GM18519 (cell line): ENCODE measurements at regions not wholly inside any gene's neighbourhood (a gene's known extent, or its start where the extent isn't known, plus 50 kb on each side); places are given as distances from the start of the nearest gene placed in this dataset.

Experiments used
- ATAC-seq: cut with Tn5 transposase; IDR thresholded peaks from one replicate; pipeline ENCODE4 v1.9.1; 2021; ENCODE audit warnings: mild to moderate bottlenecking, moderate library complexity; ENCODE audit not compliant: unreplicated experiment, low FRiP score

GRCh38 chr3:68067314-68067713 is 412.9 kb upstream of the SUCLG2 start:
- no peak for ATAC-seq

- ATAC-seq = no peak
Observed at GRCh38 chr3:68062926-68063325, 408.5 kb upstream of the SUCLG2 start.

GRCh38 chr3:68060910-68061309 is 406.5 kb upstream of the SUCLG2 start:
- no peak for ATAC-seq

GRCh38 chr3:68060191-68060590 is 405.8 kb upstream of the SUCLG2 start:
- no peak for ATAC-seq

- no peak for ATAC-seq
Observed at GRCh38 chr3:68059628-68060152, 405.3 kb upstream of the SUCLG2 start.

- ATAC-seq = no peak
Observed at GRCh38 chr3:68057637-68058320, 403.4 kb upstream of the SUCLG2 start.

GRCh38 chr3:68056556-68056955 is 402.1 kb upstream of the SUCLG2 start:
- ATAC-seq = no peak

- no peak for ATAC-seq
Observed at GRCh38 chr3:68055215-68055614, 400.8 kb upstream of the SUCLG2 start.

GRCh38 chr3:68049776-68050175 is 395.4 kb upstream of the SUCLG2 start:
- ATAC-seq = no peak

- ATAC-seq = no peak
Observed at GRCh38 chr3:68045976-68046375, 391.6 kb upstream of the SUCLG2 start.

- ATAC-seq = no peak
Observed at GRCh38 chr3:68033867-68034266, 379.5 kb upstream of the SUCLG2 start.

GRCh38 chr3:68032209-68032608 is 377.8 kb upstream of the SUCLG2 start:
- no peak for ATAC-seq

- ATAC-seq = no peak
Observed at GRCh38 chr3:68025189-68025588, 370.8 kb upstream of the SUCLG2 start.

GRCh38 chr3:68019876-68020275 is 365.5 kb upstream of the SUCLG2 start:
- ATAC-seq = no peak

GRCh38 chr3:68018275-68018674 is 363.9 kb upstream of the SUCLG2 start:
- no peak for ATAC-seq

- no peak for ATAC-seq
Observed at GRCh38 chr3:68017069-68017468, 362.7 kb upstream of the SUCLG2 start.

- ATAC-seq = no peak
Observed at GRCh38 chr3:68009900-68010299, 355.5 kb upstream of the SUCLG2 start.

- no peak for ATAC-seq
Observed at GRCh38 chr3:68007621-68008226, 353.3 kb upstream of the SUCLG2 start.

GRCh38 chr3:68006646-68007045 is 352.2 kb upstream of the SUCLG2 start:
- no peak for ATAC-seq

- ATAC-seq = no peak
Observed at GRCh38 chr3:68004091-68004490, 349.7 kb upstream of the SUCLG2 start.

- ATAC-seq = no peak
Observed at GRCh38 chr3:67998281-67998680, 343.9 kb upstream of the SUCLG2 start.

GRCh38 chr3:67995206-67995605 is 340.8 kb upstream of the SUCLG2 start:
- no peak for ATAC-seq
